ENCODE measurements at regions not wholly inside any gene's neighbourhood (a gene's known extent, or its start where the extent isn't known, plus 50 kb on each side); places are given as distances from the start of the nearest gene placed in this dataset.

DNA sequence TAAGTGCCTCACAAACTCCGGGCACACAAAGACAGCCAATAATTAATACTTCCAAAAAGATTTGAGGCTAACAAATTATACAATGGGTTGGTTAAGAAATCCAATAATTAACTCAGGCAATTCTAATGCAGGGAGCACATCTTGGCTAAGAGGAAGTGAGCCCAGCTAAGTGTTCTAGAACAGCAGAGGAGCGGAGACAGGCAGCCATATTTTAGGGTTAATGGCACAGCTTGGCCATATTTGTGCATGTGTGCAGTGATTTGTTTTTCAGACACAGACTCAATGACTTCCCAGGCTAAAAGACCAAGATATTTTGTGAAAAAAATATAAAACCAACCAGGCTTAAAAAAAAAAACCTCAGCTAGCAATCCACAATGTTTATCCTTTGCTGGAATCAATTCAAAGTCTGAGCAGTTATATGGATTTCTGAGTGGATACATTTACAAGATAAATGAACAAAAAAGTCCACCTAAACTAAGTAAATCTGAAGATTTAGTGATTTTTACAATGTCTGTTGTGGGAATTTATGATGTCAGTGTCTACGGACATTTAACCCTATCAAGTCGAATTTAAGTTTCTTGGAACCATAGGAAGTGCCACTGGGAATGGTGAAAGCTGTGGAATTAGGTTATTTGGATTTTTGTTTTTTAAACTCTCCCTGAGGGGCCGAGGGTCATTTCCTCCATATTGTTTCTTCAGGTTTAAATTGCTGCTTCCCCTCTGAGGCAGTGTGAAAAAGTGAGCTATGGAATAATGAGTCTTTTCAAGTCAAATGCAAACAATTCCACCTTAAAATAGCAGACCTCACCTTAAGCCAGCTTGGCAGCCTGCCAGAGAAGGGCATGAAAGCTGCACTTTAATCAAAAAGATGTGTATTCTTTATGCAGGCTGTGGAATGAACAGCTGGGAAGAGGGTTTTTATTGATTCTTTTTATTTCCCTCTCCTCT is 413.7 kb upstream of the TBL1XR1 start:
- no peak overlapping the region for H3K4me3 ChIP-seq (ENCODE audit: control insufficient read depth, low read depth, low read length)
- no peak for DNase-seq (ENCODE audit: low read depth)
- TF ChIP-seq, protein P1, sequence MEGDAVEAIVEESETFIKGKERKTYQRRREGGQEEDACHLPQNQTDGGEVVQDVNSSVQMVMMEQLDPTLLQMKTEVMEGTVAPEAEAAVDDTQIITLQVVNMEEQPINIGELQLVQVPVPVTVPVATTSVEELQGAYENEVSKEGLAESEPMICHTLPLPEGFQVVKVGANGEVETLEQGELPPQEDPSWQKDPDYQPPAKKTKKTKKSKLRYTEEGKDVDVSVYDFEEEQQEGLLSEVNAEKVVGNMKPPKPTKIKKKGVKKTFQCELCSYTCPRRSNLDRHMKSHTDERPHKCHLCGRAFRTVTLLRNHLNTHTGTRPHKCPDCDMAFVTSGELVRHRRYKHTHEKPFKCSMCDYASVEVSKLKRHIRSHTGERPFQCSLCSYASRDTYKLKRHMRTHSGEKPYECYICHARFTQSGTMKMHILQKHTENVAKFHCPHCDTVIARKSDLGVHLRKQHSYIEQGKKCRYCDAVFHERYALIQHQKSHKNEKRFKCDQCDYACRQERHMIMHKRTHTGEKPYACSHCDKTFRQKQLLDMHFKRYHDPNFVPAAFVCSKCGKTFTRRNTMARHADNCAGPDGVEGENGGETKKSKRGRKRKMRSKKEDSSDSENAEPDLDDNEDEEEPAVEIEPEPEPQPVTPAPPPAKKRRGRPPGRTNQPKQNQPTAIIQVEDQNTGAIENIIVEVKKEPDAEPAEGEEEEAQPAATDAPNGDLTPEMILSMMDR (conservative IDR thresholded peaks at IDR 0.05; ENCODE audit: control insufficient read depth, insufficient read depth, low read depth, low read length) = no peak

DNA sequence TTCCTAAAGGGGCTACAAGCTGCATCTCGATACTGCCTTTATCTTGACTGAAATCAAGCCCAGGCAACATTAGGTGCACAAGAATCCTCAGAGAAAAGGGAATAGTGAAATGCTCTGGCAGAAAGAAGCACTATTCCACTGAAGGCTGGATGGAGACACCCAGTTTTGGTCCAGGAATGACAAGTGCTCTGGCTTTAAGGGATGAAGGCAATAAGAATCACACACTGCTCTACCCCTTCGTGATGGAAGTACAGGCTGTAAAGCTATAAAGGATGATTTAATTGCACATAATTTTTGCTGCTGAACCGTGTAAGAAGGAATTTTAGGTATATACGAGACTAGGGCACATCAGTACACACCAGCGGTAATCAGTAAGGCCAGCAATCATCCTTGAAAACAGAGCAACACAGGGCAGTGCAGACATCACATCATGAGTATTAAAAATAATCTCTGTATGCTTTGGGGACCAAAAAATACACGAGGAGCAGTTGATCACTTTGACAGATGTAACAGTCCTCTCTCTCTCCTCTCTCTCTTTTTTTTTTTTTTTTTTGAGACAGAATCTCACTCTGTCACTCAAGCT is 414.6 kb upstream of the TBL1XR1 start:
- TF ChIP-seq, protein P1 (conservative IDR thresholded peaks at IDR 0.05; ENCODE audit: control insufficient read depth, insufficient read depth, low read depth, low read length) = no peak
- H3K4me3 ChIP-seq (ENCODE audit: control insufficient read depth, low read depth, low read length) = no peak overlapping the region
- no peak for DNase-seq (ENCODE audit: low read depth)

DNA sequence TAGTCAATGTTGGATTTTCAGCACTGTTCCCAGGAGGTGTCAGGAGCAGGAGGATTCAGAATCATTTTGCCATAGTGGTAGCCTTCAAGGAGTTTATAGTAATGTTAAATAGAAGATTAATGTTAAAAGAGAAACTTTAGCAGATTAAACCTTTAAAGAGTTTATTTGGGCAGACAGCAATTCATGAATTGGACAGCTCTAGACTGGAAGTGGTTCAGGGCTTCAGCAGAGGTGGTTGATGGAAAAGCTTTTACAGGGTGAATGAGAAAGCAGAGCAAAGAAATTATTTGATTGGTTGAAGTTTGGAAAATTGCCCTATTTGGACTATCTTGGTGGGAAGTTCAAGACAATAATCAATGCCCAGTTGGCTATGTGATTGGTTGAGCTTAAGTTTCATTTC is 416.6 kb upstream of the TBL1XR1 start:
- TF ChIP-seq, protein P1 (conservative IDR thresholded peaks at IDR 0.05; ENCODE audit: control insufficient read depth, insufficient read depth, low read depth, low read length) = no peak
- H3K4me3 ChIP-seq (ENCODE audit: control insufficient read depth, low read depth, low read length) = no peak overlapping the region
- no peak for DNase-seq (ENCODE audit: low read depth)

DNA sequence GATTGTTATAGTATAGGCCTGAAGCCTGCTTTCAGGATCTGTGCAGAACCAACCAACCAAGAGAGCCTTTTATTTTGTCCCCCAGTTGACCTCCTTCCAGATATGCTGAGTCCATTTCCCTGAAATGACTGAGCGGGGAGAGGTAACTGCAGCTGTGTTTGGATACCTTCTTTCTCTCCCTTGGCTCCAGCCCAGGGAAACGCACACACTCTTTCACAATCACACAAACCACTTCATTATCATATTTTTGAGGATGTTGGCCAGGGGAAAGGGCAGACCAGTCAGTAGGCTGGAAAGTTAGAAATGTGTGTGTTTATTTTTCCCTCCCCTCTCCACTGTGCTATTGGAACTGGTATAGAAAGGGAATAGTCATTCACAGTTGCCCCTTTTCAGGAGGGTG is 417.7 kb upstream of the TBL1XR1 start:
- DNase-seq (ENCODE audit: low read depth) = peak; percentile 96
- H3K4me3 ChIP-seq (ENCODE audit: control insufficient read depth, low read depth, low read length) = no peak overlapping the region
- TF ChIP-seq, protein P1 (conservative IDR thresholded peaks at IDR 0.05; ENCODE audit: control insufficient read depth, insufficient read depth, low read depth, low read length) = no peak

DNA sequence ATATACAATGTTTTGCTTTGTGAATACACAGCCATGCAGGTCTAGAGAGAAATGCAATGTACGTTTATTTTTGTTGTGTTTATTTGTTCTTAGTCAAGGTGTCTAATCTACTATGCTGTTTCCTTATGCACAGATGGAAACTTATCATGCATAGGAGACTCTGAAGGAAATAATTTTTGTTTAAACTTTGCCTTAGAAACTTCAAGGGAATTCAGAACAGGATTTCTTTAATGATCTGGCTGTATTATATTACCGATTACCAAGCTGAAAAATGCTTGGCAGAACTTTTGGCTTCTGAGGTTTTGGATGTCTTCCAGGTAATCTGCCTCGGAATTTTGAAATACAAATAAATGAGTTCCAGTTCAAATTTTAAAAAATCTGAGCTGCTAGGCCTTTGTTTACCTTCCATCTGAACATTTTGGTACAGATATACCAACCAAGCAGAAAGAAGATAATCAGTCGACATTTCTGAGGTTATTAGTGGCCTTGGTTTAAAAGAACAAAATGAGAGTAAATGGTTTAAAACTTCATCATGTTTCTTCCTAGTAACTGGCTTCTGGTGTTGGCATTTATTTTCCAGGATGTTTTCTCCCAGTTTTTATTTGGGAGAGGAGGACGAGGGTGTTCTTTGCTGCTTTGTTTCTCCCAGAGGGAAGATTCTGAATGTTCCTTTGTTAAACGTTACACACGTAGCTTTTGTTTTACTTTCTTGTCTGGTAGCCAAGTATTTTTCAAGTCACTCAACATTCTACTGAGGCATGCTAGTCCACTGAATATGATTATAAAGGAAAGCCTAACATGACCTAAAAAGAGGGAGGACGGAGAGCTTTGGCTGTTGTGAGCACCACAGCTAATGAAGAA is 421.8 kb upstream of the TBL1XR1 start:
- no peak overlapping the region for H3K4me3 ChIP-seq (ENCODE audit: control insufficient read depth, low read depth, low read length)
- TF ChIP-seq, protein P1 (conservative IDR thresholded peaks at IDR 0.05; ENCODE audit: control insufficient read depth, insufficient read depth, low read depth, low read length) = no peak
- peak; percentile 78 for DNase-seq (ENCODE audit: low read depth)

DNA sequence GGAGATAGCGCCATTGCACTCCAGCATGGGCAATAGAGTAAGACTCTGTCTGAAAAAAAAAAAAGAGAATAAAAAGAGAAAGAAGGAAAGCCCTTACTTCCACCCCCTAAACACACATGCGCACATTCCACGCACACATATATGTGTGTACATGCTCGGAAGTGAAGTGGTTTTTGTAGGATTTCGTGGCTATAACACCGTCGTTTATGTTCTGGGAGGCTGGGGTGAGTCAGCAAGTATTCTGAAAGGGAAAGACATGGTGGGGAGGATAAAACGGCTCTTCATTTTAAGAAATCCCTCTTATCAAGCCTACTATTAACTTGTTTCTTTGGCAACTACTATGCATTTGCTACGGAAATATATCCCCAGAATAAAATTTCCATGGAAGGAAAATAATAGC is 422.8 kb upstream of the TBL1XR1 start:
- TF ChIP-seq, protein P1 (conservative IDR thresholded peaks at IDR 0.05; ENCODE audit: control insufficient read depth, insufficient read depth, low read depth, low read length) = no peak
- no peak for DNase-seq (ENCODE audit: low read depth)
- H3K4me3 ChIP-seq (ENCODE audit: control insufficient read depth, low read depth, low read length) = no peak overlapping the region
